Thyroid gland (tissue), 4 donors: ENCODE measurements at regions not wholly inside any gene's neighbourhood (a gene's known extent, or its start where the extent isn't known, plus 50 kb on each side); places are given as distances from the start of the nearest gene placed in this dataset.

Source experiments
- POLR2A ChIP-seq, 2 donors: fragments of 450-650 bp; IDR thresholded peaks; one replicate each; pipeline ENCODE4 v1.6.1; 2017; ENCODE audit warnings: antibody characterized with exemption in 2 of 2, mild to moderate bottlenecking in 2 of 2, moderate library complexity in 1 of 2
- TF ChIP-seq, protein P1 (sequence below), 6 experiments: fragments of 200-600 bp in 3 of 6; fragments of 450-650 bp in 3 of 6; sonication (generic) in 3 of 6; IDR thresholded peaks; one replicate each; pipeline ENCODE4 v1.5.1; 2016 to 2019; ENCODE audit warnings: antibody characterized with exemption in 6 of 6, mild to moderate bottlenecking in 2 of 6, inconsistent platforms in 1 of 6, moderate library complexity in 1 of 6

DNA sequence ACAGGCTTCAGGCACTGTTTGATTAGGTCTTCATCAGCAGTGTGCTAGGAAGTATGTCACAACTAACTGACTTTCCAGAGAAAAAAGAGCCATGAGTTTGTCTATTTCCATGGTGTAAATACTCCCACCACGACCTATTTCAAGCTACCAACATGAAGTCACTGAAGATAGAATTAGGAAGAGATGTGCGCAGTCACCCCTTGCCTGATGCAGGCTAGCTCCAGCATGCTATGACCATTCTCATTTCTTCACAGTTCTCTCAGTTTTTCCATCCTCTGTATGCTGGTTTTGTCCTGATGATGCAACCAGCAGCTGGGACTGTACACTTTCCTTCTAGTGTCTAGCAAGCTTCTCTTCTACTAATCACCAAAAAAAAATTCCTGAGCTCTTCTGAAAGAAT, 191.6 kb upstream of the NUDT4 start:
- TF ChIP-seq POLR2A (IDR thresholded peaks at IDR 0.05) = no peak
- TF ChIP-seq, protein P1, sequence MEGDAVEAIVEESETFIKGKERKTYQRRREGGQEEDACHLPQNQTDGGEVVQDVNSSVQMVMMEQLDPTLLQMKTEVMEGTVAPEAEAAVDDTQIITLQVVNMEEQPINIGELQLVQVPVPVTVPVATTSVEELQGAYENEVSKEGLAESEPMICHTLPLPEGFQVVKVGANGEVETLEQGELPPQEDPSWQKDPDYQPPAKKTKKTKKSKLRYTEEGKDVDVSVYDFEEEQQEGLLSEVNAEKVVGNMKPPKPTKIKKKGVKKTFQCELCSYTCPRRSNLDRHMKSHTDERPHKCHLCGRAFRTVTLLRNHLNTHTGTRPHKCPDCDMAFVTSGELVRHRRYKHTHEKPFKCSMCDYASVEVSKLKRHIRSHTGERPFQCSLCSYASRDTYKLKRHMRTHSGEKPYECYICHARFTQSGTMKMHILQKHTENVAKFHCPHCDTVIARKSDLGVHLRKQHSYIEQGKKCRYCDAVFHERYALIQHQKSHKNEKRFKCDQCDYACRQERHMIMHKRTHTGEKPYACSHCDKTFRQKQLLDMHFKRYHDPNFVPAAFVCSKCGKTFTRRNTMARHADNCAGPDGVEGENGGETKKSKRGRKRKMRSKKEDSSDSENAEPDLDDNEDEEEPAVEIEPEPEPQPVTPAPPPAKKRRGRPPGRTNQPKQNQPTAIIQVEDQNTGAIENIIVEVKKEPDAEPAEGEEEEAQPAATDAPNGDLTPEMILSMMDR (IDR thresholded peaks at IDR 0.05) = no peak
